ENCODE measurements at regions not wholly inside any gene's neighbourhood (a gene's known extent, or its start where the extent isn't known, plus 50 kb on each side); places are given as distances from the start of the nearest gene placed in this dataset.

DNA sequence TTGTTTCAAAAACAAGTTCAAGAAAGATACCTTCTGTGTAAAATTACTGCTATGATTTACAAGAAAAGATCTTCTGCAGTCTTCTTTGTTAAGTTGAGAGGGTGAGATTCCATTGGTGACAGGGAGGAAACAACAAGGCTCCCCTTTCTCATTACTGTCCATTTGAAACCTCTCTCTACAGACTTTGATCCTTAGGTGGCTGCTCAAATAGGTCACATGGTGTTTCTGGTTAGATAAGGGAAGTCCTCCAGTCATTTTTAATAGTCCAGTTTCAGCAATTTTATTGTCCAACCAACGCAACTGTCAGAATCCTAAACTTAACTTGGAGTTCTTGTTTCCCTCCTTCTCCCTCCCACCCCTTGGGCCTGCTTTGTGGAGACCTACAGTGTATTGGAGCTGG, 390.4 kb downstream of the EFNB2 start:
- Mint-ChIP-seq H3K36me3 (ENCODE audit: low read depth) (no peaks in the 10 kb centered on the region), H3K4me1 (peaks cover 29% of the 10 kb centered on the region), H3K27me3 (ENCODE audit: insufficient read depth) (no peaks in the 10 kb centered on the region), H3K9me3 (no peaks in the 10 kb centered on the region), H3K27ac (no peak overlapping the region), H3K4me3 (no peak overlapping the region)
- Histone ChIP-seq H3K36me3 (ENCODE audit: control insufficient read depth, insufficient read depth, low read length) (no peaks in the 10 kb centered on the region), H3K4me1 (ENCODE audit: control insufficient read depth, insufficient read depth, low read length) (peaks cover 3% of the 10 kb centered on the region), H3K9me3 (ENCODE audit: control insufficient read depth, low read length) (no peaks in the 10 kb centered on the region), H3K9ac (ENCODE audit: extremely low read depth, low read length, poor library complexity, severe bottlenecking) (no peak overlapping the region), H3K27ac (ENCODE audit: low read depth, low read length) (no peak overlapping the region), H3K27me3 (ENCODE audit: control insufficient read depth, insufficient read depth, low read length, poor library complexity, severe bottlenecking) (no peaks in the 10 kb centered on the region), H3K4me3 (ENCODE audit: low read length) (no peak overlapping the region)
- WGBS, 2 experiments (ENCODE audit: insufficient coverage in 1 of 2, insufficient read length in 1 of 2): 95 to 100% methylated on average over 1 of the region's 1 CpG
- DNase-seq: no peak
- TF ChIP-seq, protein P1, sequence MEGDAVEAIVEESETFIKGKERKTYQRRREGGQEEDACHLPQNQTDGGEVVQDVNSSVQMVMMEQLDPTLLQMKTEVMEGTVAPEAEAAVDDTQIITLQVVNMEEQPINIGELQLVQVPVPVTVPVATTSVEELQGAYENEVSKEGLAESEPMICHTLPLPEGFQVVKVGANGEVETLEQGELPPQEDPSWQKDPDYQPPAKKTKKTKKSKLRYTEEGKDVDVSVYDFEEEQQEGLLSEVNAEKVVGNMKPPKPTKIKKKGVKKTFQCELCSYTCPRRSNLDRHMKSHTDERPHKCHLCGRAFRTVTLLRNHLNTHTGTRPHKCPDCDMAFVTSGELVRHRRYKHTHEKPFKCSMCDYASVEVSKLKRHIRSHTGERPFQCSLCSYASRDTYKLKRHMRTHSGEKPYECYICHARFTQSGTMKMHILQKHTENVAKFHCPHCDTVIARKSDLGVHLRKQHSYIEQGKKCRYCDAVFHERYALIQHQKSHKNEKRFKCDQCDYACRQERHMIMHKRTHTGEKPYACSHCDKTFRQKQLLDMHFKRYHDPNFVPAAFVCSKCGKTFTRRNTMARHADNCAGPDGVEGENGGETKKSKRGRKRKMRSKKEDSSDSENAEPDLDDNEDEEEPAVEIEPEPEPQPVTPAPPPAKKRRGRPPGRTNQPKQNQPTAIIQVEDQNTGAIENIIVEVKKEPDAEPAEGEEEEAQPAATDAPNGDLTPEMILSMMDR (conservative IDR thresholded peaks at IDR 0.05): no peak

DNA sequence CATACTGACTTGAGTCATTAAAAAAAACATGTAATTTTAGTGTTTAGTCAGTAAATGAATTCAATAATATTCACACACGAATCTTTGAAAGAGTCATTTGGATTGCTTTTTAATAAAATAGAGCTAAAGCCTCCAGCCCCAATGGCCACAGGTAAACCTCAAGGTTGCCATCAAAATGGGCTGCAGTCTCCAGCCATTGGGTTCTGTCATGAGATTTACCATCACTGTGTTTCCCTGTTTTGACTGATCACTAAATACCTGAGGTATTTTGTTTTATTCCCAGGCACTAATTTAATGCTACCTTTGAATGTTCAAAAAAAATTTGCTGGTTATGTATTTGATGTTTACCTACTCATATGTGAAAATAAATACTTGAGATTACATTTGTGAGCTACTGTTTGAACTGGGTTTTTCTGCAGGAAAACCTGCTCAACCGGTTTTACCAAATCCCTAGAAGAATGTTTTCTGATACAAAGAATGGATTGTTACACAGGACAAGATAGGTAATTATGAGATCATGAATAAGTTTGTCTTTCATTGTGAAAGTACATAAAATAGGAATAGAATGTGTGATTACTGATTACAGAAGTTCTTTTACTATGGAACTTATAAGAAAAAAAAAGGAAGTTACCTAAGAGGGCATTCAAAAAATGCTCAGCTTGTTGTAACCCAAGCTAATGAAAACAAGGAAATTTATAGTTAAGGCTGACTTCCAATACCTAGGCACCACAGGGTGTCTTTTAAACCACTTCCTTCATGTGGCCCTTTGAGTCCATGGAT, 391.3 kb downstream of the EFNB2 start:
- Histone ChIP-seq H3K4me3 (ENCODE audit: low read length) (no peak overlapping the region), H3K36me3 (ENCODE audit: control insufficient read depth, insufficient read depth, low read length) (no peaks in the 10 kb centered on the region), H3K9ac (ENCODE audit: extremely low read depth, low read length, poor library complexity, severe bottlenecking) (no peak overlapping the region), H3K4me1 (ENCODE audit: control insufficient read depth, insufficient read depth, low read length) (peaks cover 3% of the 10 kb centered on the region), H3K9me3 (ENCODE audit: control insufficient read depth, low read length) (no peaks in the 10 kb centered on the region), H3K27ac (ENCODE audit: low read depth, low read length) (no peak overlapping the region), H3K27me3 (ENCODE audit: control insufficient read depth, insufficient read depth, low read length, poor library complexity, severe bottlenecking) (no peaks in the 10 kb centered on the region)
- Mint-ChIP-seq H3K9me3 (no peaks in the 10 kb centered on the region), H3K36me3 (ENCODE audit: low read depth) (no peaks in the 10 kb centered on the region), H3K4me3 (no peak overlapping the region), H3K4me1 (peaks cover 29% of the 10 kb centered on the region), H3K27ac (no peak overlapping the region), H3K27me3 (ENCODE audit: insufficient read depth) (no peaks in the 10 kb centered on the region)
- DNase-seq: no peak
- WGBS, 2 experiments (ENCODE audit: insufficient coverage in 1 of 2, insufficient read length in 1 of 2): 77 to 80% methylated on average over 1 to 2 of the region's 2 CpGs
- TF ChIP-seq, protein P1 (conservative IDR thresholded peaks at IDR 0.05): no peak

DNA sequence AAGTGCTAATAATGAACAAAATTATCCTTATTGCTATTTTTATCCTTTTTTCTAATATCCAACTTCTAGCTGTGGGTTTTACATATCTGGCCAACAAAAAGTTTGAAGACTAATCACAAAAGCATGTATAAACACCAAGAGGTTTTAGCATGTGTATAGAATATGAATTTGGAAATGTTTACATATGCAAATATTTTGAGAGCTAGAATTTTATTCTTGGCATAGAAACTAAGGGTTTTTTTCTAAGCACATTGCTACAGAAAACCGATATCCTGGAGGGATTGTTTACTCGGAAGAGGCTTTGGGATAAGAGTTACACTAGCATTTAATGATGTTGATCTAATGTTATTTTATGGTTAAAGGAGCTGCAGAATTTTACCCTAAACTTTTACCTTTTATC, 392.1 kb downstream of the EFNB2 start:
- no peak overlapping the region for H3K9ac ChIP-seq (ENCODE audit: extremely low read depth, low read length, poor library complexity, severe bottlenecking)
- TF ChIP-seq, protein P1 (conservative IDR thresholded peaks at IDR 0.05): no peak
- H3K36me3 ChIP-seq (ENCODE audit: control insufficient read depth, insufficient read depth, low read length): no peaks in the 10 kb centered on the region
- H3K4me3 ChIP-seq (ENCODE audit: low read length): no peak overlapping the region
- no peak overlapping the region for H3K27ac Mint-ChIP-seq
- H3K27me3 Mint-ChIP-seq (ENCODE audit: insufficient read depth): no peaks in the 10 kb centered on the region
- H3K9me3 ChIP-seq (ENCODE audit: control insufficient read depth, low read length): no peaks in the 10 kb centered on the region
- H3K9me3 Mint-ChIP-seq: no peaks in the 10 kb centered on the region
- WGBS, 2 experiments (ENCODE audit: insufficient coverage in 1 of 2, insufficient read length in 1 of 2): 79% methylated on average over 2 of the region's 2 CpGs; no CpG with 5 or more reads in 1 of the 2 experiments
- DNase-seq: no peak
- H3K36me3 Mint-ChIP-seq (ENCODE audit: low read depth): no peaks in the 10 kb centered on the region
- no peaks in the 10 kb centered on the region for H3K27me3 ChIP-seq (ENCODE audit: control insufficient read depth, insufficient read depth, low read length, poor library complexity, severe bottlenecking)
- no peak overlapping the region for H3K27ac ChIP-seq (ENCODE audit: low read depth, low read length)
- H3K4me1 ChIP-seq (ENCODE audit: control insufficient read depth, insufficient read depth, low read length): peaks cover 3% of the 10 kb centered on the region
- no peak overlapping the region for H3K4me3 Mint-ChIP-seq
- H3K4me1 Mint-ChIP-seq: peaks cover 29% of the 10 kb centered on the region

Measured in endodermal cell (in vitro differentiated cells).